ENCODE measurements at regions not wholly inside any gene's neighbourhood (a gene's known extent, or its start where the extent isn't known, plus 50 kb on each side); places are given as distances from the start of the nearest gene placed in this dataset.

DNA sequence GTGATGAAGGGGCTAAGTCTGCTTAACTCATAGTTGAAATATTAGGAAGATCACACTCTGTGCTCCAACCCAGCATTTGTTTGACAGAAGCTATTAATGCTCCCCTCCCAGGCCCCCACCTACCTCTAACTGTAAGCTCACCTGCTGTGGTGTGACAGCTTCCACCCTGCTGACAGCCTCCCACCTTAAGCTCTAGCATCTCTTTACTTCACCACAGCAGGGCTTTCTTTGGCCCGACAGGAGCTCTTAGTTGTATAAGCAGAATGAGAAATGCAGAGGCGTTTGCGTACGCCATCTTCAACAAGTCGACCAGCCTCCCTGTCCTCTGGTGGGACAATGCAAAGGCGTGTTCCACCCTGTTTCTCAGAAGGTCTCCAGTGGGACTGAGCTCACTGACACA is 80.1 kb upstream of the OSBPL8 start:
- TF ChIP-seq, protein P1, sequence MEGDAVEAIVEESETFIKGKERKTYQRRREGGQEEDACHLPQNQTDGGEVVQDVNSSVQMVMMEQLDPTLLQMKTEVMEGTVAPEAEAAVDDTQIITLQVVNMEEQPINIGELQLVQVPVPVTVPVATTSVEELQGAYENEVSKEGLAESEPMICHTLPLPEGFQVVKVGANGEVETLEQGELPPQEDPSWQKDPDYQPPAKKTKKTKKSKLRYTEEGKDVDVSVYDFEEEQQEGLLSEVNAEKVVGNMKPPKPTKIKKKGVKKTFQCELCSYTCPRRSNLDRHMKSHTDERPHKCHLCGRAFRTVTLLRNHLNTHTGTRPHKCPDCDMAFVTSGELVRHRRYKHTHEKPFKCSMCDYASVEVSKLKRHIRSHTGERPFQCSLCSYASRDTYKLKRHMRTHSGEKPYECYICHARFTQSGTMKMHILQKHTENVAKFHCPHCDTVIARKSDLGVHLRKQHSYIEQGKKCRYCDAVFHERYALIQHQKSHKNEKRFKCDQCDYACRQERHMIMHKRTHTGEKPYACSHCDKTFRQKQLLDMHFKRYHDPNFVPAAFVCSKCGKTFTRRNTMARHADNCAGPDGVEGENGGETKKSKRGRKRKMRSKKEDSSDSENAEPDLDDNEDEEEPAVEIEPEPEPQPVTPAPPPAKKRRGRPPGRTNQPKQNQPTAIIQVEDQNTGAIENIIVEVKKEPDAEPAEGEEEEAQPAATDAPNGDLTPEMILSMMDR (conservative IDR thresholded peaks at IDR 0.05; ENCODE audit: low read depth, low read length) = no peak
- TF ChIP-seq EZH2 (IDR thresholded peaks at IDR 0.05; ENCODE audit: borderline replicate concordance, low read depth, low read length, poor library complexity, severe bottlenecking) = no peak

All from A673 (cell line).